ENCODE measurements at regions not wholly inside any gene's neighbourhood (a gene's known extent, or its start where the extent isn't known, plus 50 kb on each side); places are given as distances from the start of the nearest gene placed in this dataset.

DNA sequence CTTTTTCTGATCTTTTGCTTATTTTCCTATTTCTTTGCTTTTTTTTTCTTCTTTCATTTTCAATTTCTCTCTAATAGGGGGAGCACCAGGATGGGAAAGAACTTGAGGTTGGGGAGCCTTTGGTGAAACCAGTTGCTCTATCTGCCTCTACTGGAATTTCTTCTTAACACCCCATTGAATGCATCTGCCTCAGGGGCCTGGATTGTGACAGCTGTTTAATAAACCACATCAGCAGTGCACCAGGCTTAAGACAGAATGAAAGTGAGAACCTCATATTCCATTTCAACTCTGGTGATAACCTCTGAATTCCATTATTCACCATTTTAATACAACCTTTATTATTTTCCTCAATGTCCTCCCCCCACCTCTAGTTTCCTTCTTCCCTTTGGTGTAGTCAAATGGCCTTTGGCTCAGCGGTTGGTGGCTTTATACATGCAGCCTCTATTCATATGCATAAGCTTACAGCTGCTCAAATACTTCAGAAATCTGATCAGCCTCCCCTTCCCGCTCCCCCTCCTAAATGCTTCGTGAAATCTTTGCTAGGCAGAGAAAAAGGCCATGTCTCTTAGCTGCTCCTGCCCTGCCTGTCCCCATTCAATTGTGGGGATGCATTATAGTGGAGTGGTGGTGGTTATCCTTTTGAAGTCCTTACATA lies 537.3 kb upstream of the PLXNA2 start:
- TF ChIP-seq EZH2 (IDR thresholded peaks at IDR 0.05; ENCODE audit: borderline replicate concordance, low read depth, low read length, severe bottlenecking) = no peak
- TF ChIP-seq, protein P1, sequence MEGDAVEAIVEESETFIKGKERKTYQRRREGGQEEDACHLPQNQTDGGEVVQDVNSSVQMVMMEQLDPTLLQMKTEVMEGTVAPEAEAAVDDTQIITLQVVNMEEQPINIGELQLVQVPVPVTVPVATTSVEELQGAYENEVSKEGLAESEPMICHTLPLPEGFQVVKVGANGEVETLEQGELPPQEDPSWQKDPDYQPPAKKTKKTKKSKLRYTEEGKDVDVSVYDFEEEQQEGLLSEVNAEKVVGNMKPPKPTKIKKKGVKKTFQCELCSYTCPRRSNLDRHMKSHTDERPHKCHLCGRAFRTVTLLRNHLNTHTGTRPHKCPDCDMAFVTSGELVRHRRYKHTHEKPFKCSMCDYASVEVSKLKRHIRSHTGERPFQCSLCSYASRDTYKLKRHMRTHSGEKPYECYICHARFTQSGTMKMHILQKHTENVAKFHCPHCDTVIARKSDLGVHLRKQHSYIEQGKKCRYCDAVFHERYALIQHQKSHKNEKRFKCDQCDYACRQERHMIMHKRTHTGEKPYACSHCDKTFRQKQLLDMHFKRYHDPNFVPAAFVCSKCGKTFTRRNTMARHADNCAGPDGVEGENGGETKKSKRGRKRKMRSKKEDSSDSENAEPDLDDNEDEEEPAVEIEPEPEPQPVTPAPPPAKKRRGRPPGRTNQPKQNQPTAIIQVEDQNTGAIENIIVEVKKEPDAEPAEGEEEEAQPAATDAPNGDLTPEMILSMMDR (IDR thresholded peaks at IDR 0.05; ENCODE audit: borderline replicate concordance, extremely low read depth, low read length, poor library complexity, severe bottlenecking) = no peak
- Histone ChIP-seq H3K4me1 (ENCODE audit: insufficient read depth, low read length) (no peaks in the 10 kb centered on the region), H3K9ac (ENCODE audit: low read depth, low read length) (no peak overlapping the region), H3K79me2 (ENCODE audit: insufficient read depth, low read length) (no peaks in the 10 kb centered on the region), H3K27me3 (ENCODE audit: insufficient read depth, low read length, poor library complexity) (peaks cover 8% of the 10 kb centered on the region), H3K27ac (ENCODE audit: low read length) (no peak overlapping the region), H3K9me3 (ENCODE audit: insufficient read depth, low read length, severe bottlenecking) (no peaks in the 10 kb centered on the region), H3K4me2 (ENCODE audit: insufficient read depth, low read length) (no peak overlapping the region), H3K4me3 (ENCODE audit: low read depth in 1 of 2, low read length in 2 of 2) (no peak overlapping the region), H4K20me1 (ENCODE audit: insufficient read depth, low read length) (no peaks in the 10 kb centered on the region), H2AFZ (ENCODE audit: low read depth, low read length) (no peak overlapping the region), H3K36me3 (ENCODE audit: insufficient read depth, low read length) (no peaks in the 10 kb centered on the region)
- ATAC-seq (ENCODE audit: insufficient read depth, low read depth) = no peak
- DNase-seq = no peak

DNA sequence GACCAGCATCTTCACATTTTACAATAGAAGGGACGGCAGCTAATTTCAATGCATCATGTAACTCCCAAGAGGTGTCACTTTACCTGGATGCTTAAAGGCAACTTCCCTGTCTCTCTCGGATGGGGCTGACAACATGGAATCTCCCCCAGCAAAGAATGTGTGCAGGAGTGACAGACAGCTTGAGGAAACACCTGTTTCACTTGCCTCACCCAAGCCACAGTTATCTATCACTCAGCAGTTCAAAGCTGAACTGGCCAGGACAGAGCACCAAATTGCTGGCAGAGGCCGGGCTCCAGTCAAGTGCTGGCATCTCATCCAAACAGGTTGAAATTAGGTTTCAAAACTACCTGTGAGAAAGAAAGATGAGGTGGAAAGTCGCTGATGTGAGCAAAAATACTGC lies 538.0 kb upstream of the PLXNA2 start:
- TF ChIP-seq, protein P1 (IDR thresholded peaks at IDR 0.05; ENCODE audit: borderline replicate concordance, extremely low read depth, low read length, poor library complexity, severe bottlenecking) = no peak
- no peak for TF ChIP-seq EZH2 (IDR thresholded peaks at IDR 0.05; ENCODE audit: borderline replicate concordance, low read depth, low read length, severe bottlenecking)
- Histone ChIP-seq H3K27ac (ENCODE audit: low read length) (no peak overlapping the region), H3K36me3 (ENCODE audit: insufficient read depth, low read length) (no peaks in the 10 kb centered on the region), H3K9ac (ENCODE audit: low read depth, low read length) (no peak overlapping the region), H3K27me3 (ENCODE audit: insufficient read depth, low read length, poor library complexity) (peaks cover 10% of the 10 kb centered on the region), H4K20me1 (ENCODE audit: insufficient read depth, low read length) (no peaks in the 10 kb centered on the region), H3K4me2 (ENCODE audit: insufficient read depth, low read length) (no peak overlapping the region), H3K4me3 (ENCODE audit: low read depth in 1 of 2, low read length in 2 of 2) (no peak overlapping the region), H3K79me2 (ENCODE audit: insufficient read depth, low read length) (no peaks in the 10 kb centered on the region), H3K4me1 (ENCODE audit: insufficient read depth, low read length) (no peaks in the 10 kb centered on the region), H2AFZ (ENCODE audit: low read depth, low read length) (no peak overlapping the region), H3K9me3 (ENCODE audit: insufficient read depth, low read length, severe bottlenecking) (no peaks in the 10 kb centered on the region)
- no peak for ATAC-seq (ENCODE audit: insufficient read depth, low read depth)
- DNase-seq = no peak

GRCh38 chr1:208785629-208786028 lies 541.4 kb upstream of the PLXNA2 start:
- TF ChIP-seq, protein P1 (IDR thresholded peaks at IDR 0.05; ENCODE audit: borderline replicate concordance, extremely low read depth, low read length, poor library complexity, severe bottlenecking) = no peak
- no peak for TF ChIP-seq EZH2 (IDR thresholded peaks at IDR 0.05; ENCODE audit: borderline replicate concordance, low read depth, low read length, severe bottlenecking)
- DNase-seq (no peak), ATAC-seq (ENCODE audit: insufficient read depth, low read depth) (no peak)
- peaks cover 10% of the 10 kb centered on the region for H3K27me3 ChIP-seq (ENCODE audit: insufficient read depth, low read length, poor library complexity)
- H3K9ac ChIP-seq (ENCODE audit: low read depth, low read length) = no peak overlapping the region
- no peak overlapping the region for H3K27ac ChIP-seq (ENCODE audit: low read length)
- H3K79me2 ChIP-seq (ENCODE audit: insufficient read depth, low read length) = no peaks in the 10 kb centered on the region
- H3K4me3 ChIP-seq (ENCODE audit: low read depth in 1 of 2, low read length in 2 of 2) = no peak overlapping the region
- no peaks in the 10 kb centered on the region for H3K4me1 ChIP-seq (ENCODE audit: insufficient read depth, low read length)
- no peak overlapping the region for H3K4me2 ChIP-seq (ENCODE audit: insufficient read depth, low read length)
- H3K9me3 ChIP-seq (ENCODE audit: insufficient read depth, low read length, severe bottlenecking) = no peaks in the 10 kb centered on the region
- H3K36me3 ChIP-seq (ENCODE audit: insufficient read depth, low read length) = no peaks in the 10 kb centered on the region
- no peak overlapping the region for H2AFZ ChIP-seq (ENCODE audit: low read depth, low read length)
- H4K20me1 ChIP-seq (ENCODE audit: insufficient read depth, low read length) = no peaks in the 10 kb centered on the region

Data from DND-41 (cell line).